ENCODE measurements at regions not wholly inside any gene's neighbourhood (a gene's known extent, or its start where the extent isn't known, plus 50 kb on each side); places are given as distances from the start of the nearest gene placed in this dataset.

- DNase-seq (ENCODE audit: low read depth) = no peak
These were observed 304.4 kb downstream of the KCNS3 start for GRCh38 chr2:18182861-18183260.

- DNase-seq (ENCODE audit: low read depth) = no peak
These were observed 302.4 kb downstream of the KCNS3 start for GRCh38 chr2:18180912-18181311.

DNA sequence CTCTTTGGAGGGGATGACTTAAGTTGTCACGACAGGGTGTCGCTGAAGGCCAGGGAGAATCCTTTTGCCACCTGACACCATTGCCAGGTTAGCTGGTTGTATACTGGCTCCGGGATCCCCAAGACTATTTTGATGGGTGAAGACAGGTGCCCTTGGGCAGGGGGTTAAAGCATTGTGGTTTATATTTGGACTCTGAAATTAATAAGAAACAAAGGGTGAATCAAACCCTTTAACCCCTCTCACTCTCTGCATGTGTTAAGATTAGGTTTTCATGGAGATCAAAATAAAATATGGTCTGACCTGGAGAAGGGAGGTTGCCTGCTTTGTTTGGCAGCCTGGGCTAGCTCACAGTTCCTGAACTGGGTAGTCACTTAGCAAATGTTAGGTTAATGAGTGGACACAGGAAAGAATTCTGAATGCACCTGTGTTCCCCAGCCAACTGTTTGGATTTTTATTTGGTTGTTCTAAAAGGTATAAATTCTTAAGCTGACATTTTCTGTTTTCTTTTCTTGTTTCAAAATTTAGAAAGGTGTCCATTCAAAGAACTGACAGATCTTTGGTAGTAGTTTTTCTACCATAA is 301.7 kb downstream of the KCNS3 start:
- no peak for DNase-seq (ENCODE audit: low read depth)

- DNase-seq (ENCODE audit: low read depth) = no peak
These were observed 300.4 kb downstream of the KCNS3 start for GRCh38 chr2:18178736-18179349.

- no peak for DNase-seq (ENCODE audit: low read depth)
These were observed 298.3 kb downstream of the KCNS3 start for GRCh38 chr2:18176679-18177215.

DNA sequence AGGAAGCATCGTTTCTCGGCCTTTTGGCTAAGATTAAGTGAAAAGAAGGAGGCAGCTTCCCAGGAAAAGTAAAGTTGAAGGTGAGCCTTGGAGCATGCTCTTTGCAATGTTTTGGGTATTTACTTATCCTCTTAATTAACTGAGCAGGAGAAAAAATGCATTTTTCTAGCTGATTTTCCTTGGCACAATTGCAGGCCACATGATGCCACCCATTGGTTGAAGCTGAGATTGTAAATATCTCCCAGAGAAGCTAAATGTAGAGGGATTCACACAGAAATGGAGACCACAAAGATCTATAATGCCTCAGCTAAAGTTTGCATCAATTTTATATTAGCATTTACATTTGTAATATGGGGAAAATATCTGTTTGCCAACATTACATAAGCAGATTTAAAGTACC is 294.1 kb downstream of the KCNS3 start:
- DNase-seq (ENCODE audit: low read depth) = no peak

GRCh38 chr2:18171191-18172139 is 293.0 kb downstream of the KCNS3 start:
- DNase-seq (ENCODE audit: low read depth) = no peak

GRCh38 chr2:18170642-18171041 is 292.2 kb downstream of the KCNS3 start:
- DNase-seq (ENCODE audit: low read depth) = no peak

DNA sequence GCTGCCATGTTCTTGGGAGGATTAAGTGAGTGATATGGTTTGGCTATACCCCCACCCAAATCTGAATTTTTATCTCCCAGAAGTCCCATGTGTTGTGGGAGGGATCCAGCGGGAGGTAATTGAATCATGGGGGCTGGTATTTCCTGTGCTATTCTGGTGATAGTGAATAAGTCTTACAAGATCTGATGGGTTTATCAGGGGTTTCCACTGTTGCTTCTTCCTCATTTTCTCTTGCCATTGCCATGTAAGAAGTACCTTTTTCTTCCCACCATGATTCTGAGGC is 291.4 kb downstream of the KCNS3 start:
- DNase-seq (ENCODE audit: low read depth) = no peak

DNA sequence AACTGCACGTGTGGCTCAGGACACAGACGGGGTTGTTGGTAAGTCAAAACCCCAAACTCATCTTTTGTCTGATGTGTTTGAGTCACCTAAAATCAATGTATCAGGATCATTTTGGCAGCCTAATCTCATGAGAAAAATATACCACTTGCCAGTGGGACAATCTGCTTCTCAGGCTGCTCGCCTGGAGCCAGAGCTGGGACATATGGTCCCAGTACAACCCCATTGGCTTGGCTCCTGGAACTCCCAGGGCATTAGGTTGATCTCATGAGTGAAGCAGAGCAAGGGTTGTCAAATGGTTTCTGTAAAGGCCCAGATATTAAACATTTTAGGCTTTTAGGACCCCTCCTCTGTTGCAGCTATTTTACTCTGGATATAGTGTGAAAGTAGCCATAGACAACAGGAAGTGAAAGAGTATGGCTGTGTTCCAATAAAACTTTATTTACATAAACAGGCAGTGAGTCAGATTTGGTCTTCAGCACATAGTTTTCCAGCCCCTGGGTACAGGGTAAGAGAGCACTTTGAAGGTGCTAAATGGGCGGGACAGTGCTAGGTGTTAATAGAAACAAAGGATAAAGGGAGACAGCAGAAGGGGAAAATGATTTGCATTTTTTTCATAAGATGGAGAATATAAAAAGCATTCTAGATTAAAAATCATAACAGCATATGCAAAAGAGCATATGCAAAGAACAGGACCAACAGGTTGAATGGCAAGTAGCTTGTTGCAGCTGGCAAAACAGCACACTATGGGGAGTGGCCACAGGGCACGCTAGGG is 290.8 kb downstream of the KCNS3 start:
- no peak for DNase-seq (ENCODE audit: low read depth)

DNA sequence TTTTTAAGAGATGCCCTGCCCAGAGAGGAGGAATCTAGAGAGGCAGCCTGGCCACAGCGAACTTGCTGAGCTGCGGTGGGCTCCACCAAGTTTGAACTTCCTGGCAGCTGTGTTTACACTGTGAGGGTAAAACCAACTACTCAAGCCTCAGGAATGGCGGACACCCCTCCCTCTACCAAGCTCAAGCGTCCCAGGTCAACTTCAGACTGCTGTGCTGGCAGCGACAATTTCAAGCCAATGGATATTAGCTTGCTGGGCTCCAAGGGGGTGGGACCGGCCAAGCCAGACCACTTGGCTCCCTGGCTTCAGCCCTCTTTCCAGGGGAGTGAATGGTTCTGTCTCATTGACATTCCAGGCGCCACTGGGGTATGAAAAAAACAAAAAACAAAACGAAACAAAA is 289.4 kb downstream of the KCNS3 start:
- no peak for DNase-seq (ENCODE audit: low read depth)

- no peak for DNase-seq (ENCODE audit: low read depth)
These were observed 283.2 kb downstream of the KCNS3 start for GRCh38 chr2:18161681-18162080.

DNA sequence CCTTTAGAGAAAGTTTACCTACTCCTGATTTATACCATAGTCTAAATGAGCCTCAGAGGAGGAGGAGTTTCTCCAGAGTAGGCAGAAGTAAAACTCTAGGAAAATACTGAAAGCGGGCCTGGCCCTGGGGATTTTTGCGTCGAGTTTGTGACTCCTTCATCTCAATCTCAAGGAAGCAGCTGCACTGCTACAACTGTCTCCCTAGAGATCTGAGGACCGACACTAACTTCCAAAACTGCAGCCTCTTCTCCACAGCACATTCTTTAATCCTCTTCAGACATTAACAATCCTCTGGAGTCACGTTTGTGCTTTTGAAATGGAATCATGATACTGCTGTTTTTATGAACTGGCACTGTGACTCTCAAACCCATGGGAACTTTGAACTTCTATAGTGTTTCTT is 281.4 kb downstream of the KCNS3 start:
- no peak for DNase-seq (ENCODE audit: low read depth)

DNA sequence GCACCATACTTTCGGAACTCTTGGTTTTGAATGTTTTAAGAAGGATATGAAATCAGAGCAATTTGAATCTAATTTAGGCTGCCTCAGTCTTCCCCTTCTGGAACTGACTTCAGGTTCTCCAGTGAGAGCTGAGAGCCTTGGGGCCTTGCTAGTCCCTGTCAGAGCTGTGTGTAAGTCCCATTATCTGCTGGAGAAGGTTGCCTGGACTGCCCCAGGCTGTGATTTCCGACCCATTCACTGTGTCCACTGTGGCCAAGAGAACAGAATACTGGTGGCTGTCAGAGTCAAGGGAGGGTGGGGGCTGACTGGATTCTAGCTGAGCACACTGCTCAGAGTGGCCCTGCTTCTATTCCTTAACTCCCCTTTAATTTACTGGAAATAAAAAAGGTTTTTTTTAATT is 278.0 kb downstream of the KCNS3 start:
- DNase-seq (ENCODE audit: low read depth) = no peak

DNA sequence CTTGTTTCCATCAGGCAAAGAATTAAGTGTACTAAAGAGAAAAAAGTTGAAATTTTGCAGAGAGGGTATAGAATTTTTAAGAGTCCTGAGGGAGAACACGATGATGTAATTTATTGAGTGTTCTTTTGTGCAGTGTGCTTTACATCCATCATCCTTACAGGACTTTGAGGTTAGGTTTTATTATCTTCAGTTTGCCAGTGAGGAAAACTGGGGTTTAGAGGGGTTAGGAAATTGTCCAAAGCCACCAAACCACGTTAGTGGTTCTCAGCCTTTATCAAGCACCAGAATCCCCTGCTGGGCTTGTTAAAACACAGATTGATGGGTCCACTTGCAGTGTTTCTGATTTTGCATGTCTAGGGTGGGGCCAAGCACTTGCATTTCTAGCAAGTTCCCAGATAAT is 277.5 kb downstream of the KCNS3 start:
- no peak for DNase-seq (ENCODE audit: low read depth)

DNA sequence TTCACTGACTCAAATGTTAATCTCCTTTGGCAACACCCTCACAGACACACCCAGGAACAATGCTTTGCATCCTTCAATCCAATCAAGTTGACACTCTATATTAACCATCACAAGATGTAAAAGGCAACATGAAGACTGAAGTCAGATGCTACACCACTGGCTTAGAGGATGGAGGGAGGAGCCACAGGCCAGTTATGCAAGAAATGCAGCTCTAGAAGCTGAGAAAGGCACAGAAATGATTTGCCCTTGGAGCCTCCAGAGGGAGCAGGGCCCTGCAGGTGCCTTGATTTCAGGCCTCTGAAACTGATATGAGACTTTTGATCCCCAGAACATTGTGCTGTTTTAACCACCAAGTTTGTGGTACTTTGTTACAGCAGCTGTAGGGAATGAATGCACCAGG is 276.3 kb downstream of the KCNS3 start:
- no peak for DNase-seq (ENCODE audit: low read depth)

GRCh38 chr2:18154259-18154658 is 275.8 kb downstream of the KCNS3 start:
- DNase-seq (ENCODE audit: low read depth) = no peak

GRCh38 chr2:18153741-18154140 is 275.3 kb downstream of the KCNS3 start:
- no peak for DNase-seq (ENCODE audit: low read depth)

- no peak for DNase-seq (ENCODE audit: low read depth)
These were observed 272.8 kb downstream of the KCNS3 start for GRCh38 chr2:18151237-18151636.

- no peak for DNase-seq (ENCODE audit: low read depth)
These were observed 271.3 kb downstream of the KCNS3 start for GRCh38 chr2:18149660-18150246.

GRCh38 chr2:18136881-18137475 is 258.5 kb downstream of the KCNS3 start:
- DNase-seq (ENCODE audit: low read depth) = no peak

DNA sequence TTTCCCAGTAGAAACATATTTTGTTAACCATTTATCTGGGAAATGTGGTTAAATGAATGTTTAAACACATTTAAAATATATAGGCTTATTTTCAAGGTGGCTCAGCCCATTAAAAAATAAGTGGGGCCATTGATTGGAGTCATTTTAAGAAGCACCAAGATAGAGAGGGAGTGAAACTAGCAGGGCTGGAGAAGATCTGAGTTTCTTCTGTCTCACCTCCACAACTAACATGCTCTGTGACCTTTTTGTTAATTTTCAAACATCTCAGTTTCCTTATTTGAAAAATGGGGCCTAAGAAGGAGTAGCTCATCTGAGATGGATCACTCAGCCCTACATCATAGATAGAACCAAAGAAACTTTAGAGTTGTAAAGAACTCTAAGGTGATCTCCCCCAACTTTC is 254.8 kb downstream of the KCNS3 start:
- DNase-seq (ENCODE audit: low read depth) = no peak
